Peyer's patch (tissue), 4 donors: ENCODE measurements at regions not wholly inside any gene's neighbourhood (a gene's known extent, or its start where the extent isn't known, plus 50 kb on each side); places are given as distances from the start of the nearest gene placed in this dataset.

Experiments used
- CTCF ChIP-seq, 6 experiments: fragments of 450-650 bp in 4 of 6; fragments of 200-600 bp in 2 of 6; sonication (generic) in 1 of 6; IDR thresholded peaks; one replicate each; pipeline ENCODE4 v1.5.1; 2017 to 2019; ENCODE audit warnings: antibody characterized with exemption in 6 of 6, mild to moderate bottlenecking in 3 of 6, moderate library complexity in 1 of 6
- POLR2A ChIP-seq, 2 donors: fragments of 450-650 bp; IDR thresholded peaks; one replicate each; pipeline ENCODE4 v1.5.1; 2017; ENCODE audit warnings: antibody characterized with exemption in 2 of 2, mild to moderate bottlenecking in 2 of 2, moderate library complexity in 2 of 2

- no peak for TF ChIP-seq CTCF (IDR thresholded peaks at IDR 0.05)
- no peak for TF ChIP-seq POLR2A (IDR thresholded peaks at IDR 0.05)
Measured at GRCh38 chr1:29650041-29650400, 413.7 kb downstream of the PTPRU start.
